ENCODE measurements at regions not wholly inside any gene's neighbourhood (a gene's known extent, or its start where the extent isn't known, plus 50 kb on each side); places are given as distances from the start of the nearest gene placed in this dataset.

DNA sequence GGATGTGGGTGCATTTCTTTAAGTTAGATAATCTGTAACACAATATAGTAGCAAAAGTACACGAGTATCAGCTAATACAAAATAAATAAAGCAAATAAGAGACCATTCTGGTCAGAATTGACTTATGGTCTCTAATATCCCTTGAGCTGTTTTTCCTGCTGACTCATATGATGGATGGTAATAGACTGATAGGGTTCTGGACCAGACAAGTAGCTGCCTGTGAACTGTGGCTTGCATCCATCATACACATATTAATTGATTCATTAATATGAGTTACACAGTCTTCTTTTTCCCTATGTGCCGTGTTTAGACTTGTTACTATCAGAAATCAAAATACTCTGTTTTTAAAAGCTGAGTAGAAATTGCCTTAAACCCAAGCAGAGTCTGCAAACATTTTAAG is 762.8 kb downstream of the GATA3 start:
- TF ChIP-seq, protein P1, sequence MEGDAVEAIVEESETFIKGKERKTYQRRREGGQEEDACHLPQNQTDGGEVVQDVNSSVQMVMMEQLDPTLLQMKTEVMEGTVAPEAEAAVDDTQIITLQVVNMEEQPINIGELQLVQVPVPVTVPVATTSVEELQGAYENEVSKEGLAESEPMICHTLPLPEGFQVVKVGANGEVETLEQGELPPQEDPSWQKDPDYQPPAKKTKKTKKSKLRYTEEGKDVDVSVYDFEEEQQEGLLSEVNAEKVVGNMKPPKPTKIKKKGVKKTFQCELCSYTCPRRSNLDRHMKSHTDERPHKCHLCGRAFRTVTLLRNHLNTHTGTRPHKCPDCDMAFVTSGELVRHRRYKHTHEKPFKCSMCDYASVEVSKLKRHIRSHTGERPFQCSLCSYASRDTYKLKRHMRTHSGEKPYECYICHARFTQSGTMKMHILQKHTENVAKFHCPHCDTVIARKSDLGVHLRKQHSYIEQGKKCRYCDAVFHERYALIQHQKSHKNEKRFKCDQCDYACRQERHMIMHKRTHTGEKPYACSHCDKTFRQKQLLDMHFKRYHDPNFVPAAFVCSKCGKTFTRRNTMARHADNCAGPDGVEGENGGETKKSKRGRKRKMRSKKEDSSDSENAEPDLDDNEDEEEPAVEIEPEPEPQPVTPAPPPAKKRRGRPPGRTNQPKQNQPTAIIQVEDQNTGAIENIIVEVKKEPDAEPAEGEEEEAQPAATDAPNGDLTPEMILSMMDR (IDR thresholded peaks at IDR 0.05; ENCODE audit: low read length, missing control alignments) = no peak
- no peak for DNase-seq (ENCODE audit: low read depth)
- H3K4me3 ChIP-seq (replicated peaks; ENCODE audit: low read depth, low read length) = no peak overlapping the region

DNA sequence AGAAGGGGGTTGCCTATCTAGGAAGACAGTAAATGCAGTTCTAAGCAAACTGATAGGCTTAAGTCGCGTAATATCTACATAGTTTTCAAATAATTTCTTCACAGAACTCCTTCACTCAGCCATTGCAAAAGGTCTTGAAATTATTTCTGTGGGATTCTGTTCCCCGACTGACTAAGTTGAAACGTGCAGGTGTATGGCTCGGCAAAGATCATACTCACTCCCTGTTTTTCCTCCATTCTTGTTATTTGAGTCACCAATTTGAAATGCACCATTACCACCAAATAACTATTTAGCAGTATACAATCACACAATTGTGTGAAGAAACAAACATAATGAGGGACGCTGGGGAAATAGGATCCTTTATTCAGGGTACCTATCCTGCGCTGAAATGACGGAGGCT is 771.1 kb downstream of the GATA3 start:
- TF ChIP-seq, protein P1 (IDR thresholded peaks at IDR 0.05; ENCODE audit: low read length, missing control alignments) = no peak
- no peak overlapping the region for H3K4me3 ChIP-seq (replicated peaks; ENCODE audit: low read depth, low read length)
- DNase-seq (ENCODE audit: low read depth) = no peak

DNA sequence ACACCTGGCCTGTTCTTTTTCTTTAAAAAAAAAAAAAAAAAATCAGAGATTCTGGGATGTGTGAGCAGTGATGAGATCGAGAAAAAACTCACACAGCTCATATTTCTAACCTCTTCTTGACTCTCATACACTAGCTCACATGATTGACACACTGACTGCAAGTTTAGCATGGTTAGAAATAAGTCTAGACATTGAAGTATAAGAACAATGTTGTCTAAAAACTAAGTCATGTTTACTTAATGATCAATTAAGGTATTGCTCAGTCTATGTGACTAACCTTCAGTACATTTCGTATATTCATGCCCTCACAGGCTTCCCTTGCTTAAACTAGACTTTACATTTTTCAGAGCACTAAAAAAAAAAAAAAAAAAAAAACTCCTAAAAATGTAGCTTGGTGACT is 775.1 kb downstream of the GATA3 start:
- no peak for DNase-seq (ENCODE audit: low read depth)
- TF ChIP-seq, protein P1 (IDR thresholded peaks at IDR 0.05; ENCODE audit: low read length, missing control alignments) = no peak
- H3K4me3 ChIP-seq (replicated peaks; ENCODE audit: low read depth, low read length) = no peak overlapping the region

DNA sequence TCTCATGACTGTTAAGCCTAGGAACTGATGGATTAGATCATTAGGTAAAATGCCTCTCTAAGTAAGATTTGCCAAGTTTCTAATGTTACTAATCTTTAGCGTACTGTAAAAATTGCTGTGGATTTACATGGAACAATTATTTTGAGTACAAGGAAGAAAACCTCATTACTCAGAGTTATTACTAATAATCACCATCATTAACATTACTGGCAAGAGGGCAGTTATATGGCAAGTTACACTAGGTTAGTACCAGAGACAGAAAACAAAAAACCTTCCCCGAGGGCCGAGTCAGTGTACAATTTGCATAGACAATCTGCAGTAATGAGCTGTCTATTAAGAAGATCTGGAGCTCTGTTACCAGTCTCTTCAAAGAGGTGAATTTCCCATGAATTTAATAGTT is 775.6 kb downstream of the GATA3 start:
- TF ChIP-seq, protein P1 (IDR thresholded peaks at IDR 0.05; ENCODE audit: low read length, missing control alignments) = no peak

DNA sequence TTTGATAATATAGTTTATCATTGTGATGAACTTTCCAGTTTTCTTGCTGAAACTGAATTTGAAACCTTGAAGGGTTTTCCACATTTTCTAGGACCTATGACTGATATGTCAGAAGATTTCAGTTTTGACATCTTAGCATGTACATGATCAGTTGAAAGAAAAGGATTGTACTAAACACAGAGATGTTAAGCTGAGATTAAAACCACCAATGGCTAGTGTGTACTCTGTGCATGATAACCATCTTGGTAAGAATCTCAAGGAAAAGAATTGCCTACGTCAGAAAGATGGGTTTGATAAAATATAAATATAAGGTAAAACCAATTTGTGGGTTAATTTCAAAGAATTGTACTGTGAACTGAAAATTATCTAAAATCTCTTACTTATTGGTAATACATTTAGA is 776.4 kb downstream of the GATA3 start:
- TF ChIP-seq, protein P1 (IDR thresholded peaks at IDR 0.05; ENCODE audit: low read length, missing control alignments) = no peak
- H3K4me3 ChIP-seq (replicated peaks; ENCODE audit: low read depth, low read length) = no peak overlapping the region
- DNase-seq (ENCODE audit: low read depth) = no peak

More for the DNA sequence above, 775.6 kb downstream of the GATA3 start:
- DNase-seq (ENCODE audit: low read depth) = no peak
- H3K4me3 ChIP-seq (replicated peaks; ENCODE audit: low read depth, low read length) = no peak overlapping the region

DNA sequence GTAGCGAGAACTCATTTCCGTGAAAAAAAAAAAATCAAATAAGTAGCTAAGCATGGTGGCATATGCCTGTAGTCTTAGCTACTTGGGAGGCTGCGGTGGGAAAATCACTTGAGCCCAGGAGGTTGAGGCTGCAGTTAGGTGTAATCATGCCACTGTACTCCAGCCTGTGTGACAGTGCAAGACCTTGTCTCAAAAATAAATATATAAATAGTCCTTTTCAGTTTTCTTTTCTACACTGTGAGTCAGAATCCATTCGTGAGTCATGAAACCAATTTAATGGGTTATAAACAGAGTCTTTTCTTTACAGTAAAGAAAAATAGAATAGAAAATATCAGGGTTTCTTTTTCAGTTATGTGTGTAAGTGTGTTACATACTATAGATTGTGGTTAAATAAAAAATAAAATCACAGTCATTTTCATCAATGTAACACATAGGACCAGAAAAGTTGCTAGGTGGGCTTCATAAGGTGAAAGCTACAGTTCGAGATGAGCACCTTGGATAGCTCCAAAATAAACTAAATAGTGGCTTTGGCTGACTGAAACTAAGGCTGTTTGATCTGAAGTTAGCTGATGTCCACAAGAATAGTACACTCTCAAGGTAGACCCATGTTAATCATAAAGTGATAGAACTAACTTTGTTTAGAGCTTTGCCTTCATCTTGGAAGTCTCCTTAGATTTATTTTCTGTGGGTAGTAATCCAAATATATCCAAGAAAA is 781.1 kb downstream of the GATA3 start:
- DNase-seq (ENCODE audit: low read depth) = no peak
- TF ChIP-seq, protein P1 (IDR thresholded peaks at IDR 0.05; ENCODE audit: low read length, missing control alignments) = no peak
- H3K4me3 ChIP-seq (replicated peaks; ENCODE audit: low read depth, low read length) = no peak overlapping the region

DNA sequence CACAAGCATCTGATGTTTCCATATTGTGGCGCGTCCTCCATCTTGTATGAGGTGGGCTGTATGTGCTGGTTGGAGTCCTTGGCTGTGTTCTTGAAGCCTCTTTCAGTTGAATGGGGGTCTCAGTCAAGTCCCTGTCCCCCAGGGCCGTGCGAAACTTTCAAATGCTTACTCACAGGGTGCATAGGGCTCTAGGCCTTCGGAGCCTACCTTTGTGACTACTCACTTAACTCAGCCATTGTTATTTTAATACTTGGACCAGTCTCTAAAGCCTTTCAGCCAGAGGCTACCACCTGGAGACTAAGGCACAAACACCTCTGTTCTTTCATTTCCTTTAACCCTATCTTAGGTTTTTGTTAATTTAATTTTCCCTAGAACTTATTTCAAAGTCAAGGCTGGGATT is 785.9 kb downstream of the GATA3 start:
- DNase-seq (ENCODE audit: low read depth) = no peak
- TF ChIP-seq, protein P1 (IDR thresholded peaks at IDR 0.05; ENCODE audit: low read length, missing control alignments) = no peak

More for the DNA sequence above, 785.9 kb downstream of the GATA3 start:
- no peak overlapping the region for H3K4me3 ChIP-seq (replicated peaks; ENCODE audit: low read depth, low read length)
